ENCODE measurements at regions not wholly inside any gene's neighbourhood (a gene's known extent, or its start where the extent isn't known, plus 50 kb on each side); places are given as distances from the start of the nearest gene placed in this dataset.
"Not testable (repeated sequence)": the region's sequence is repeated elsewhere in the genome, so short reads cannot be mapped to it uniquely, and the experiment has no call there.

DNA sequence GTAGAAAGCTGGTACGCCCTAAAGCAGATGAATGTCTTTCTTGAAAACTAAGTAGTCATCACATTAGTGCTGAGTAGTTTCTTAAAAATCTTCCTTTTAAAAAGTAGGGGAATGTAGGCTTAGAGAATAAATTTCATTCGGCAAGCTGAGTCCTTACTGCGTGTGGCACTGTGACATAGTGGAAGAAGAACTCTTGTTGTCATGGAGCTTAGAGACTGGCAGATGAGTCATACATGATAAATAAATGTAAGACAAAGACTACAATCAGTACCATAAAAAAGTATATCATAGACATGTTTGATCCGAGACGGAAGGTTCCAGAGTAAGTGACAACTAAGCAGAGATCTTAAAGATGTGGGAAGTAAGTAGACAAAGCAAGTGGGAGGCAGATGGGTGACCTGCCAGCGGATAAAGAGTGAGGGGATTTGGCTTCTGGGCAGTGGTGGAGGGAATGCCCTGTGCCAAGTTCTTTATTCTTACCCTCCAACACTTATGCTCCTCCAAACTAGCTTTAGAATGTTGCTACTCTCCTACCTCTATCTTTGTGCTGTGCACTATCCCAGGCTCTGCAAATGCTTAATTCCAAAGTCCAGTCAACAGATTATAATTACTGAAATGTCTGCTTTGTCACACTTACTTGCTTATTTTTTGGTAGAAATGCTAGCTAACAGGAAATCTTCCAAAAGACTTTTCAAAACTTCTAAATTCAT lies 608.5 kb upstream of the USP24 start:
- no peak for DNase-seq (ENCODE audit: low spot score)

- DNase-seq (ENCODE audit: low spot score): no peak
These were observed 607.7 kb upstream of the USP24 start for GRCh38 chr1:55822891-55823290.

DNA sequence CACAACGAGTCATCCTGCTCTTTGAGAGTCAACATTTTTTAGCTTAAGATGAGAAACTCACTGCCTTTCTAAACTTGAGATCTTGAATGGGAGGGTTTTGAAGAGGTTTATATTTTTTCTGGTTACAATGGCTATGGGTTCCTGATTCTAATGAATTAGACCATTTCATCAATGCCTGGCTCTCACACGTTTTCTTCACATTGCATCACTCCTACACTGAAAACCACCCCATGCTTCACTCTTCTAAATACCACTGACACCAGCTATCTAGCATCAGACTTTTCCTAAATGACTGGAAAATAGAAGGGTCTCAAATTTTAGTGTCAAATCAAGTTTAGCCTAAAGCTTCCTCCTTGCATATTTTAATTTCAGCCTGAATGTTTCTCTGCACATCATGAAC lies 606.1 kb upstream of the USP24 start:
- DNase-seq (ENCODE audit: low spot score): no peak

DNA sequence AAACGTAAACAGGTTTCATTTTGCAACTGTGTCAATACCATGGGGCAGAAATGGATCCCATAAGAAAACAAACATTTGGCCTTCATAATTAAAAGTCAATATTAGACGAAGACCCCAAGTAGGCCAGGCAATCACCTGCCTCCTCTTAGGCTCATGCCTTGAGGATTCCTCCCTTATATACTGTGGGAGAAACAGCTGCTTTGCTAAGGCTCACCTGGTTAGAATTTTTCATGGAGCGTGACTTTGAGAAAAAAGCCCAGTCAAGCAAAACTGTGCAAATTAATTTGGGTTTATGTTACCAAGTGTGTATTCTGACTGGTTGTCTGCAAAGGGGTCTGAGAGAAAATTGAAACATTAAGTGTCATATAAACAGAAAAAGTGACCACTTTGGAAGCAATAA lies 605.3 kb upstream of the USP24 start:
- DNase-seq (ENCODE audit: low spot score): no peak

DNA sequence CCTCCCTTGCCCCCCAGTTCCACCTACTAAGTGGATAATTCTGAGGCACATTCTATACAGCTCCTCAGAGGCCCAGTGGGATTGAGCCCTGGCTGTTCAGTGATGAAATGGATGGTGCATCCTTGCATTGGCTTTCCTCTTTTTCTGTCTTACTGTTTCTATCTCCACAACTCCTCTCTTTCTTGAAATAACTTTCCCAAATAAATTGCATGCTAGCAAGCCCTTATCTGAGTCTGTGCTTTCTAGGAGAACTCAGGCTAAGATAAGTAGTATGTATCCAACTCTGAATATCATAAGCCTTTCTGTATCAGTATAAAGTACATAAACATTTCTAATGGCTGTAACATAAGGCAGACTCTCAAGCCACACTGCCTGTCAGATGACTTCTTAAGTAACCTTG lies 603.8 kb upstream of the USP24 start:
- no peak for DNase-seq (ENCODE audit: low spot score)

DNA sequence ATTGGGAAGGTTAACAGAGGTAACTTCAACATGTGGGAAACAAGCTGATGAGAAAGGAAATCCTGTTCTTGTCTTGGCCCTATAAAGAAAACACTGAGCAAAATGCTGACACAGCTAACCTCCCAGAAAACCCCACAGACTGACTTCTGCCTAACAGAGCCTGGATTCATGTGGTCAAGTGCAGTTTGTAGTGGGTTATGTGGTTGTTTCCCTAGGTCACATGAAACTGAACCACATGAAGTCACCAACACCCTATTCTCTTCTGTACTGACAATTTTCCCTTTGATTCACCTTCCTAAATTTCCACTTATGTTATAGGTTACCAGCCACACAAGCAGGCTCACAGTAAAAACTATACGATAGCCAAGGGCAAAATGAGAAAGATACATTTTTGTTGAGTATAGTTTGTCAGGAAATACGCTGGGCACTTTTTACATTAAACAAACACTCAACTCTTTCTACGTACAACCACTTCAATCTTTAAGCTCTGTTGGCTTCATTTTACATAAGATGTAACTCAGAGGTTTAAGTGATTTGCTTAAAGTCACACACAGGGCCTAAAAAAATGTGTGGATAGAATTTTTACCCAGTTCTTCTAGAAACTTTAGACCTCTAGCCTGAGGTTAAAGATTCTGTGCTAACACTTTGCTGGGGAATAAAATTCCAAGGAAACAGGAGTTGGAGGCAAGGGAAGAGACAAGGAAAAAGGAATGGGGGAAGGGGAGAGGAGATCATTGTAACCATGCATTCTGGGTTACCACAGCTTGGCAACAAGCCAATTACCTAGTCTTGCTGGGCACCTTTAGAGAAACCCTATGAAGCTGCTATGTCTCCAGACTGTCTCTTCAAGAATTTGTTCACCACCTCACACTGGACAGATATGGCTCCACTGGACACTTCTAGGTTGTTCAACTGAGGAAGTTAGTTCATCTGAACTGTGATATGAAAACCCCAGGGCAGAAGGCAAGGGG lies 601.6 kb upstream of the USP24 start:
- DNase-seq (ENCODE audit: low spot score): peak; percentile 24

DNA sequence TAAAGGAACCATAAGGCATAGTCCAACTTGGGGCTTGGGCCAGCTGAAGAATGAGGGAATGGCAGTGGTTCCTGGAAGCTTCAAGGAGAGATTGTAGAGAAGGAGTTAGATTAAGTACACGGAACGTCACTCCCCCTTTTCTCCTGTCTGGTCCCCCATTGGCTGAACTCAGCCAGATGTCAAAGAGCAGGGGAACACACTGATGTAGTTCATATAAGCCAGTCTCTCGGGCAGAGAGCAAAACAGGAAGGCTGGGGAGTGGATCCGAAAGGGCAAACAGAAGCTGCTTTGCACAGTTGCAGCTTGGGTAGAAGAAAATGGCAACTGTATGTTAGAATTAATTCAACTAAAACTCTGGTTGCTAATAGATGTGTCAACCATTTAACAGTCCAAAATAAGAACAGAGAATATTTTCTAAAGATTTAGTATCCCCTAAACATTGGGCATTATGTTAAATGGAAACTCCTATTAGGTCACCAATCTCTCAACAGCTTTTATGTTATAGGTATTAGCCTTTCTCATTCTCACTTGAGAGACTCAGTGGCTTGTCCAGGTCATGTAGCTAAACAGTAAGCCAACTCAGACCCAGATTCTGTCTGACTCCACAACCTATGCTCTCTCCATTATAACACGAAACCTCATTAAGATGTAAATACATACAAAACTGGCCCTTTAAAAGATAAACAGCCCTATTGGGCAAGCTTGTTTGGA lies 600.7 kb upstream of the USP24 start:
- no peak for DNase-seq (ENCODE audit: low spot score)

DNA sequence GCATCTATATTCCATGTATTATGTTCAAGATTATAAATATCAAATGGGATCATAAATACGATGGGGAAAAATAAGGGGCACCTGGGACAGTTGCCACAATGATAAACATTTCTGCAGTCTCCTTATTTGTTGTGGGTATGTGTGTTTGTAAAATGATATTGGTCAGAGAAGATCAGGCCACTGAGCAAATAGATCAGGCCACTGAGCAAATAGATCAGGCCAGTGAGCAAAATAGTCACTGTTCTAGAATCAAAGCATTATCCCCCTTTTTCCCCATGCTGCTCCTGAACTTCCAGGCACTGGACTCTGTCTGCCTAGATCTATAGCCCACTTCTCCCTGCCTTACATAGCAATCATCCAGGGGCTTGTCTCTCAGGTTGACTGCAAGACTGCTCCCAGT lies 599.8 kb upstream of the USP24 start:
- no peak for DNase-seq (ENCODE audit: low spot score)

DNA sequence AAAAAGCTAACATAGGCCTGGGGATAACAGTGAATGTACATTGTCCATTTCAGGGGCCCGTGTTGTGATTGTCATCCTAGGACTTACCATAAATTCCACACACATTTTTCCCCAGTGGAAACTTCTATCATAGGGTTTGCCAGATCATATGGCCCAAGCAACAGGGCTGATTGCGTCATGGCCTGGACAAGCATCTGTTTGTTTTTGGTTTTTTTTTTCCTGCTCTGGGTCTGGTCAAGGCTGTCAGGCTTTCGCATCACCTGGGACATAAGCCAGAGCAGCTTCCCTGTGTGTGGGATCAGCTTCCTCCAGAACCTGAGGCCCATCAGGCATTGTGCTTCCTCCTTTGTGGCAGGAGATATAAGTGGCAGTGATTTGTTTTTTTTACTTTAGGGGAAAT lies 598.5 kb upstream of the USP24 start:
- no peak for DNase-seq (ENCODE audit: low spot score)

- DNase-seq (ENCODE audit: low spot score): no peak
These were observed 597.1 kb upstream of the USP24 start for GRCh38 chr1:55812281-55812680.

GRCh38 chr1:55808263-55808662 lies 593.1 kb upstream of the USP24 start:
- DNase-seq (ENCODE audit: low spot score): no peak

GRCh38 chr1:55803429-55803828 lies 588.3 kb upstream of the USP24 start:
- no peak for DNase-seq (ENCODE audit: low spot score)

GRCh38 chr1:55801481-55801880 lies 586.3 kb upstream of the USP24 start:
- no peak for DNase-seq (ENCODE audit: low spot score)

DNA sequence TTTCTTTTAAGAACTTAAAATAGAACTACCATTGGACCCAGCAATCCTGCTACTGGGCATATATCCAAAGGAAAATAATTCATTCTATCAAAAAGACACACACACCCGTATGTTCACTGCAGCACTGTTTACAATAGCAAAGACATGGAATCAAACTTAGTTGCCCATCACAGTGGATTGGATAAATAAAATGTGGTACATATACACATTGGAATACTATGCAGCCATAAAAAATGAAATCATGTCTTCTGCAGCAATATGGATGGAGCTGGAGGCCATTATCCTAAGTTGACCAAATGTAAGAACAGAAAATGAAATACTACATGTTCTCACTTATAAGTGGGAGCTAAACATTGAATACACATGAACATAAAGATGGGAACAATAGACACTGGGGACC lies 585.3 kb upstream of the USP24 start:
- DNase-seq (ENCODE audit: low spot score): no peak

- DNase-seq (ENCODE audit: low spot score): no peak
These were observed 578.7 kb upstream of the USP24 start for GRCh38 chr1:55793856-55794255.

DNA sequence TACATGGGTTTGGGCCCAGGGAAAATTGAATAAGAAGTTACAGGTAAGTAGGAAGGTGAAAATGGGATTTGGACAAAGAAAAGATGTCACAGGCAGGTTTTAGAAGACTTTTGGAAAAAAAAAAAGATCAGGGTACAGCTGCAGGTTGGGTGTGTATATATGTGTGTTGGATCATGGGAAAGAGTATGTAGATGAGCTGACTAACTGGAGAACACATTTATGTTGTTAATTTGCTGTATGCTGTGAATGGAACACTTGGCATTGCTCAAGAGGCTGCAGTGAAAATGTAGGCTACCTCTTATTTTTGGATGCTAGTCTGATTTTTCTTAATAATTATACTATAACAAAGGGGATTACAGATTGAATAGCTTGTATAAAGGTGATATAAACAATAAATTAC lies 577.7 kb upstream of the USP24 start:
- no peak for DNase-seq (ENCODE audit: low spot score)

DNA sequence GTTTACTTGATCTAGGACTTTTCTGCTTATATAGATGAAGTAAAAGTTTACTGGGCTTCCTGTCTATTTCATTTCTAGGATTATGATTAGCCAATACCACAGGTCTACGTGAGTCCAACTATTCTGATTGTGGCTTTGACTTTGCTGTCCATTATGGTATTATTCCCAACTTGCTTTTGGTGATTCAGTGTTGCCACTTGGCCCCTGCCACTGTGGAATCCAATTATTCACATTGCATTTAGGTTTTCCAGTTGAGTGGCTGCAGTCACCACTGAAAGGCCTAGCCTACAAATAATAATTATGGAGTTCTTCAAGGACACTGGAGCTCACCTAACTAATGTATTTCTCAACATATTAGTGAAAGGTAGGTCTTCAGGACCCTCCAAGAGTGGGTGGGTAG lies 574.3 kb upstream of the USP24 start:
- DNase-seq (ENCODE audit: low spot score): no peak

- DNase-seq (ENCODE audit: low spot score): no peak
These were observed 571.2 kb upstream of the USP24 start for GRCh38 chr1:55786396-55786795.

GRCh38 chr1:55784941-55785450 lies 569.8 kb upstream of the USP24 start:
- not testable (repeated sequence) for DNase-seq (ENCODE audit: low spot score)

- no peak for DNase-seq (ENCODE audit: low spot score)
These were observed 566.8 kb upstream of the USP24 start for GRCh38 chr1:55781944-55782482.

- no peak for DNase-seq (ENCODE audit: low spot score)
These were observed 565.8 kb upstream of the USP24 start for GRCh38 chr1:55781003-55781402.

GRCh38 chr1:55777545-55777944 lies 562.4 kb upstream of the USP24 start:
- no peak for DNase-seq (ENCODE audit: low spot score)

All from globus pallidus (tissue), 1 donor.